Activated naive CD8-positive, alpha-beta T cell treated with anti-CD3 and anti-CD28 coated beads for 36 hours (primary cell): ENCODE measurements at regions not wholly inside any gene's neighbourhood (a gene's known extent, or its start where the extent isn't known, plus 50 kb on each side); places are given as distances from the start of the nearest gene placed in this dataset.
"Not testable (repeated sequence)": the region's sequence is repeated elsewhere in the genome, so short reads cannot be mapped to it uniquely, and the experiment has no call there.

Experiments used
- DNase-seq: peaks from one replicate; pipeline ENCODE4 v3.0.0; 2021
- H3K27ac Mint-ChIP-seq: one replicate; pipeline ENCODE4 v1.8.0; 2022; ENCODE audit warnings: mild to moderate bottlenecking, moderate library complexity, mixed read lengths
- H3K27me3 Mint-ChIP-seq: one replicate; pipeline ENCODE4 v1.8.0; 2022; ENCODE audit warnings: mild to moderate bottlenecking, mixed read lengths
- H3K36me3 Mint-ChIP-seq: one replicate; pipeline ENCODE4 v1.8.0; 2021; ENCODE audit warnings: mild to moderate bottlenecking, mixed read lengths
- H3K4me1 Mint-ChIP-seq: one replicate; pipeline ENCODE4 v1.8.0; 2021; ENCODE audit warnings: mixed read lengths
- H3K4me3 Mint-ChIP-seq: one replicate; pipeline ENCODE4 v1.8.0; 2022; ENCODE audit warnings: mild to moderate bottlenecking, moderate library complexity, mixed read lengths
- H3K9me3 Mint-ChIP-seq: one replicate; pipeline ENCODE4 v1.8.0; 2022; ENCODE audit warnings: mixed read lengths

DNA sequence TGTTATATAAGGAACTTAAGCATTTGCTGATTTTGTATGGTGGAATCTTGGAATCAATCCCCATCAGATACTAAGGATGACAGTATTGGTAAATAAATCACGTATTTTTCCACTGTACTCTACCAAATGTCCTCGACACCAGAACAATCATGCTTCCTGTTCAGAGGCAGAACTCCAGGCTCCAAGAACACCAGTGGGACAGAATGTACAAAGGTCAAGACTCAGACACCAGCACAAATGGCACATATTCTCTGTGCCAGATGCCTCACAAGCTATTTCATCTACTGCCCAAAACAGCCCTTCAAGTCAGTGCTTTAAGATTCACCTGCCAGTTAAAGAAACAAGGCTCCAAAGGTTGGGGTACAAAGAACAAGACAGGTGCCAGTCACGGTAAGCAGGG is 420.5 kb downstream of the STK39 start:
- Mint-ChIP-seq H3K27me3 (peaks cover 7% of the 10 kb centered on the region), H3K27ac (no peak overlapping the region), H3K4me3 (no peak overlapping the region), H3K4me1 (no peaks in the 10 kb centered on the region), H3K9me3 (no peaks in the 10 kb centered on the region), H3K36me3 (no peaks in the 10 kb centered on the region)
- DNase-seq, result no peak

DNA sequence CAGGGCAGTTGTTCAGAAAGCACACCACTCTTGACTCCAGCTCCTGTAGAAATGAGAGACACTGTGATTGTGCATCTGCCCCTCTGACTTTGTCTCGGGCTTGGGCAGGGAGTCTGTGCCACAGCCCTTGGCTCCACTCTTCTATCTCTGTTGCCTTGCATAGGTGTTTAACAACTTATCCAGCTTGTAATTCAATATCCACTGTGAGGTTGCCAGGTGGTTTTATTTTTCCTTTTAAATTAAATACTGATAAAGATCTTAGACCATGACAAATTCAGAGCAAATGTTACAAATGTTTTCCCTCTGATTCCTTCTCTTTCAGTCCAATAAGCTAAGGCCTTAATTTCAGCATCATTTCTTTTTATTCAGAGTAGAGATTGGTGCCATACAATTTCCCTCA is 421.7 kb downstream of the STK39 start:
- no peaks in the 10 kb centered on the region for H3K36me3 Mint-ChIP-seq

DNA sequence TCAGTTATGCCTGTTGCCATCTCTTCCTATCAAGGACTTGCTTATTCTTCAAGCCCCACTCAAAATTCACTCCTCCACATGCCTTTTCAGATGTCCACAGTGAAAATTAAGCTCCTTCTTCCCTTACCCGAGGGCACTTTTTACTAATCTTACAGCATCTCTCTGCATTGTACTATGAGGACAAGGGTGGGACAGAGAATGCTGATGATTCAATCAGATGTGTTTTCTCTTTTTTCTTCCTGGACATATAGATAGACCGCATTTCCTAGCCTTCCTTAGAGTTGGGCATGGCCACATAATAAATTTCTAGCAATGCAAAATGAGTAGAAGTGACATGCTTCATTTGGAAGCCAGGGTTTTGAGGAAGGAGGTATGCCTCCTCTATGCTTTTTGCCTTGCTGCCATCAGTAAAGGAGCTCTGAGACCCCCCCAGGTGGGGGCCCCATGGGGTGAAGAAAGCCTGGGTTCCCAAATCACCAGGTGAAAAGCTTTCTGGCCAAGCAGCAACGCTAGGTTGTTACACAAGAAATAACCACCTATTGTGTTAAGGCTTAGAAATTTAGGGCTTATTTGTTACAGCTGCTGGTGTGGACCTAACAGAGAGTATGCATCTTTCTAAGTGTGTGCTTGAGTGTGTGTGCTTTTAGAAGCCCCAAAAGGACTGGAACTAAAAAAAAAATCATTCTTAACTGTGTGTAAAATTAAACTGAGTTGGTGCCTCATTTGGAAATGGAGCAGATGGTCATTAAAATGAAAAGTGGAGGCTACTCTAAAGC is 424.5 kb downstream of the STK39 start:
- Mint-ChIP-seq H3K4me1 (no peaks in the 10 kb centered on the region), H3K4me3 (no peak overlapping the region), H3K9me3 (no peaks in the 10 kb centered on the region), H3K36me3 (no peaks in the 10 kb centered on the region), H3K27ac (no peak overlapping the region), H3K27me3 (peaks cover 3% of the 10 kb centered on the region)
- DNase-seq, result no peak

More for the DNA sequence above, 421.7 kb downstream of the STK39 start:
- Mint-ChIP-seq H3K4me3 (no peak overlapping the region), H3K27ac (no peak overlapping the region), H3K27me3 (peaks cover 7% of the 10 kb centered on the region), H3K9me3 (no peaks in the 10 kb centered on the region), H3K4me1 (no peaks in the 10 kb centered on the region)
- DNase-seq, result no peak

DNA sequence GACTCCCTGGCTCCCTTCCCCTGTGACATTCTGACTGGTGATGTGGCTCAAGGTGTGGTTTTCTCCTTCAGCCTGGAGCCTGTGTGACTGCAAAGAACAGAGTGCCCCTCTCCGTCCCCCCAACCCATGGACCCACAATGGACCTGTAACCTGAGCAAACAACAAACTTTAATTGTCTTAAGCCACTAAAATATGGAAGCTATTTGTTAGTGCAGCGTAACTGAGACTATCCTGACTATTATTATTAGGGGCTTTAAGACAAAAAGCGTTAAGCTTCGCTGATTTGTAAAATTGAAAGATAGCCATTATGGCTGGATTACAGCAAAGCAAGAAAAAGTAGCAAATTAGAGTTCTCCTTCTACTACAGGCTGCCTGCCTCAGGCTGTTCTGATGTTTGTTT is 426.9 kb downstream of the STK39 start:
- Mint-ChIP-seq H3K27ac (no peak overlapping the region), H3K27me3 (peaks cover 3% of the 10 kb centered on the region), H3K4me1 (no peaks in the 10 kb centered on the region), H3K9me3 (no peaks in the 10 kb centered on the region), H3K4me3 (no peak overlapping the region), H3K36me3 (no peaks in the 10 kb centered on the region)
- DNase-seq, result no peak

DNA sequence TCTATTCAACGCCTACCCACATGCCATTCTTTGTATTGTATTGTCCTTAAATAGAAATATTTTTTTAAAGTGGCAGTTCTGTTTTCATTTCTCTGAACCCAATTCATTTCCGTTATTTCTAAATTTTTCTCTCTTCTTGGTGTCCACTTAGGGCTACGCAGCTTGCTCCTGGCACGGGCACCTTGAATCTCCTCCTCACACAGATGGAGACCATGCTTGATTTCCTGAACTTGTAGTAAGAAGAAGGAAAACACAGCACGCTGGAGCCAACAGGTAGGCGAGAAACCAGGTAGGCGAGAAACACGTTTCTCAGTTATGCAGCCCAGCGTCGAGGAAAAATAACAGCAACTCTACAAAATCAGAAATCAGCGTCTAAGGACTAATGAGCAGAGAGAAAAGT is 428.9 kb downstream of the STK39 start:
- no peaks in the 10 kb centered on the region for H3K27me3 Mint-ChIP-seq
- H3K9me3 Mint-ChIP-seq, result no peaks in the 10 kb centered on the region
- H3K4me3 Mint-ChIP-seq, result no peak overlapping the region
- no peaks in the 10 kb centered on the region for H3K4me1 Mint-ChIP-seq
- no peak overlapping the region for H3K27ac Mint-ChIP-seq
- no peak for DNase-seq
- no peaks in the 10 kb centered on the region for H3K36me3 Mint-ChIP-seq

DNA sequence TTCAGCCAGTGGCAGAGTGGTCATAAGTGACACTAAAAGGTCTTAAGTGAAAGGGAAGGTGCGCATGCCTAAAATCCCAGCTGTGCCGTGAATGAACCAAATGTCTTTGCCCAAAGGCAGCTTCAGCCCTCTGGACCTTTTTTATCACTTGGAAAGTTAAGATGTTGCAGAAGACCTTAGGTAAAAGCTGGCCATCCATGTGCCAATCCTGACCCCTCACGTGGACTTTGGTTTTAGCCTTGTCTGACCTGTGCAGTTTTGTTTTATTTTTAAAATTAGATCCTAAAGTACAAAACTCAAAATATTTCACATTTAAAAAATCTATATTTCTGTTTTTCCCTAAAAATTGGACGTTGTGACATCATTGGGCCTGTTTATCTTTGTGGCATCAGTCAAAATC is 429.5 kb downstream of the STK39 start:
- no peak overlapping the region for H3K27ac Mint-ChIP-seq
- H3K36me3 Mint-ChIP-seq, result no peaks in the 10 kb centered on the region
- no peaks in the 10 kb centered on the region for H3K27me3 Mint-ChIP-seq
- no peak overlapping the region for H3K4me3 Mint-ChIP-seq
- no peaks in the 10 kb centered on the region for H3K4me1 Mint-ChIP-seq
- H3K9me3 Mint-ChIP-seq, result no peaks in the 10 kb centered on the region
- no peak for DNase-seq

DNA sequence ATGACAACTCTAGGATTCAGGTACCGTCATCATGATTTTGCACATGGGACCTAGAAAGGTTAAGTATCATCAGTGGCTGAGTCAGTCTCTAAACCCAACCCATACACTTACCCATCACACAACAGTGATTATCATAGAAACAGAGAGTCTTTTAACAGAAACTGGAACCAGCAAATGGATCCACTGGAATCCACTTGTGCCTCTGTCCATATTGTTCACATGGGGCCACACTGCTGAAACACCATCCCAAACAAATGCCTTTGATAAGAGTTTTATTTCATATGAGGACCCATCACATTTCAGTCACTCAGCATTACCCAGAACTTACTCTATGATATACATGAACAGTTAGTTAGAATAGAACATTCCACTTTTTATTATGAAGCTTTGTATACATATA is 430.0 kb downstream of the STK39 start:
- no peak for DNase-seq
- Mint-ChIP-seq H3K4me1 (no peaks in the 10 kb centered on the region), H3K9me3 (no peaks in the 10 kb centered on the region), H3K27ac (no peak overlapping the region), H3K27me3 (no peaks in the 10 kb centered on the region), H3K36me3 (no peaks in the 10 kb centered on the region), H3K4me3 (no peak overlapping the region)

DNA sequence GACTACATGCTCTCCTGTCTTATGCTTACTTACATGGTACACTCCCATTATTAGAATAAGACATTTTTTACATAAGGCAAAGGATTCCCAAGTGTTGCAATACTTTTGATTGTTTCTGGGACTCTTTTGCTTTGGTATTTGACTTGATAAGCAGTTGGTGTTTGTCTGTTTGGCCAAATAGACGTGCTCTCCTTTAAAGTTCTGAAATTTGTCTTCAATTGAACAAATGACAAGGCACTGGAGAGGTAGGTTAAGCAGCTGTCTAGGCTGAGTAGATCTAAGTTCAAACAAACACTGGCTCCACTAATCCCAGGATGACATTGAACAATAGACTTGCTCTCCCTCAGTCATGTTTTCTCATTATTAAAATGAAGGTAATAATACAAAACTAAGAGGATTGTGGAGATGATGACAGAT is 430.5 kb downstream of the STK39 start:
- Mint-ChIP-seq H3K9me3 (no peaks in the 10 kb centered on the region), H3K27ac (no peak overlapping the region), H3K4me1 (no peaks in the 10 kb centered on the region), H3K27me3 (no peaks in the 10 kb centered on the region), H3K36me3 (no peaks in the 10 kb centered on the region), H3K4me3 (no peak overlapping the region)
- no peak for DNase-seq

DNA sequence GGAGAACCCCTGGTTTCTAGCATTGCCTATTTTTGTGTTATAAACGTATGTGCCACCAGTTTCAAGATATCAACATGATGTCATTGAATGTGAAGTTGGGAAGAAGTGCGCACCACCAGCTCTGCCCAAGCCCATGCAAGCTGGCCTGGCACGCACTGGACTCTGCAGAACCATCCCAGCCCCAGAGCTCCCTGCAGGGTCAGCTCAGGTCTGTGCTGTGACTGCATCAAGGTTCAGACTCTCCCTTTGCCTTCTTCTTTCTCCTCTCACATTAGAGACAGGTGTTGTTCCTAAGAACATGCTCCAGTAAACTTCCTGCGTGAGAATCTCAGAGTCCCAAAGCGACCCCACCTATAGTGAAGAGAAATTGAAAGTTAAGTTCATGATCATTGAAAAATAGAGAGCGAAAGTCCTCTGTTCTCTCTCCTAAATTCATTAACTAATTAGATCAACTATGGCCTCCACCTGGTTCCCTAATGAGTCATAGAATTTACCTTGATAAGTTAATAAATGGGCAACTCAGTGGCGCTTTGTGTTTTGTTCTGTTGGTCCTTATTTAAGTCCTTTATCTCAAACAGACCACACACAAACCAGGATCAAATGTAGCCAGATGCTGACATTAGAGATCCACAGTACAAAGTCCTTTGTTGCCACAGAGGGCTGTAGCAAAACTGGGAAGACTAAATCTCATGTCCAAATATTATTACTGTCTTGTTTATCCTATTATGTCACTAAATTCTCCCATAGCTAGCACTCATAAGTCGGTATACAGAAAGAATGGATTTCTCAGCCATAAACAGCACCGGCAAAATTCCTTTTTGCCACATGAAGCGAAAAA is 432.3 kb downstream of the STK39 start:
- no peak overlapping the region for H3K4me3 Mint-ChIP-seq
- H3K36me3 Mint-ChIP-seq, result no peaks in the 10 kb centered on the region
- H3K27me3 Mint-ChIP-seq, result no peaks in the 10 kb centered on the region
- no peaks in the 10 kb centered on the region for H3K4me1 Mint-ChIP-seq
- DNase-seq, result no peak
- H3K9me3 Mint-ChIP-seq, result peaks cover 2% of the 10 kb centered on the region
- no peak overlapping the region for H3K27ac Mint-ChIP-seq

DNA sequence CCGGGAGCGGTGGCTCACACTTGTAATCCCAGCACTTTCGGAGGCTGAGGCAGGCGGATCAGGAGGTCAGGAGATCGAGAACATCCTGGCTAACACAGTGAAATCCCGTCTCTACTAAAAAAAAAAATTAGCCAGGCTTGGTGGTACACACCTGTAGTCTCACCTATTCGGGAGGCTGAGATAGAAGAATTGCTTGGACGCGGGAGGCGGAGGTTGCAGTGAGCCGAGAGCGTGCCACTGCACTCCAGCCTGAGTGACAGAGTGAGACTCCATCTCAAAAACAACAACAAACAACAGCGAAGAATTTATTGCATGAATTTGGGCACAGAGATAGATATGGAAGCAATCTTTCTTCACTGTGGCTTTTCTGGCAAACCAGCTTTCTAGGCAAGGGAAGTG is 432.9 kb downstream of the STK39 start:
- not testable (repeated sequence) for H3K4me3 Mint-ChIP-seq, H3K27ac Mint-ChIP-seq, H3K9me3 Mint-ChIP-seq, H3K4me1 Mint-ChIP-seq, H3K36me3 Mint-ChIP-seq, DNase-seq, H3K27me3 Mint-ChIP-seq

DNA sequence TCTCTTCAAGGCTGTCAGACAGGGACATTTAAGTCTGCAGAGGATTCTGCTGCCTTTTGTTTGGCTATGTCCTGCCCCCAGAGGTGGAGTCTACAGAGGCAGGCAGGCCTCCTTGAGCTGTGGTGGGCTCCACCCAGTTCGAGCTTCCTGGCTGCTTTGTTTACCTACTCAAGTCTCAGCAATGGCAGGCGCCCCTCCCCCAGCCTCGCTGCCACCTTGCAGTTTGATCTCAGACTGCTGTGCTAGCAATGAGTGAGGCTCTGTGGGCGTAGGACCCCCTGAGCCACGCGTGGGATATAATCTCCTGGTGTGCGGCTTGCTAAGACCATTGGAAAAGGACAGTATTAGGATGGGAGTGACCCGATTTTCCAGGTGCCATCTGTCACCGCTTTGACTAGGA is 437.6 kb downstream of the STK39 start:
- DNase-seq, H3K4me3 Mint-ChIP-seq, H3K9me3 Mint-ChIP-seq, H3K36me3 Mint-ChIP-seq, H3K4me1 Mint-ChIP-seq, H3K27me3 Mint-ChIP-seq, H3K27ac Mint-ChIP-seq: not testable (repeated sequence)

DNA sequence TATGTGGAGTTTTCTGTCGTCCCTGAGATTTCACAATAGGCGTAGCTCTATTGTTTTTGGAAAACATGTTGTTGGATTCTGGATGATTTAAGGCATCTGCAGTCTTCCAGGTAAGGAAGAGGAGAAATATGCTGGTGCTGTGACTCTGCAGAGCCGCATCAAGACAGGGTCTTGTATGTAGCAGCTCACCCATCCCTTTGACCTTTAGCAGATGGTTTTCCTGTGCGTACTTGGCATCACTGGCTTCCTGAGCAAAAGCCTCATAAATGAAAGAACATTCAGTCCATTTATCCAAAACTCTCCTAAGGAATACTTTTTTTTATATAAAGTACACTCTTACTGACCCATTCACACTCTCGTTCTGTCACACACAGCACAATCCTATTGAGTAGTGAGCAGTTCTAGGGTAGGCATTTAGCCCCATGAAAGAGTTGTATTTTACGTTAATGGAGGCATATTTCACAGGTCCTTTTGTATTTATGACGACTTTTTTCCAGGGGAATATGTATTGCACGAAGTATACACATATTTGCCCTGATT is 443.9 kb downstream of the STK39 start:
- no peak overlapping the region for H3K27ac Mint-ChIP-seq
- no peaks in the 10 kb centered on the region for H3K36me3 Mint-ChIP-seq
- H3K4me3 Mint-ChIP-seq, result no peak overlapping the region
- H3K4me1 Mint-ChIP-seq, result no peaks in the 10 kb centered on the region
- no peak for DNase-seq
- no peaks in the 10 kb centered on the region for H3K27me3 Mint-ChIP-seq
- peaks cover 2% of the 10 kb centered on the region for H3K9me3 Mint-ChIP-seq

DNA sequence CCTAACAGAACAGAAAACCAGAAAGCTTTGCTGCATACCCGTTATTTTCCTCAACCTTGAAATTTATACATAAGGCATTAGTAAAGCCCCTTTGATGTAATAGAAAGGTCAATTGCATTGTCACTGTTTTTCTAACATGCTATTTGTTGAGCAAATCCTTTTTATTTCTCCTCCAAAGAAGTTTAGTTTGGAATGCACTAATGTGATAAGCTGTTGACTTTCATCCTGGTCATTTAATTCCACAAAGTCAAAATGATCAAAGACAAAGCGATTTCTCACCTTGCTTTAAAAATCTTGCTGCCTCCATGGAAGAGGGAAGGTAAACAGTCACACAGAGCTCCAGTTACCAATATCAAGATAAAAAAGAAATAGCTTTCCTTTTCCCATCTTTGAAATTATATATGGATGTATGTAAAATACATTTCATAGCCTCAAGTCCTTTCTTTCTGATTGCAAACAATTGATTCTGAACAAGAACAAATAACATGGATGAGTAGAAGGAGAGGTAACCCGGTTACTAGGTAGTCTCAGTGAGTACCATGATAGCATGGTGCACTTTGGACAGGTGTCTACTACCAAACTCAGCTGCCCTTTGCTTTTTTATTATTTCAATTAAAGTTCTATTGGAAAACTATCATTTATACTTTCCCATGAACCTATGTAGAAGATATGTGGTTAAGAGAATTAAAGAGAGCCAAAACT is 452.7 kb downstream of the STK39 start:
- no peak for DNase-seq
- Mint-ChIP-seq H3K4me1 (no peaks in the 10 kb centered on the region), H3K4me3 (no peak overlapping the region), H3K27me3 (no peaks in the 10 kb centered on the region), H3K27ac (no peak overlapping the region), H3K9me3 (peaks cover 3% of the 10 kb centered on the region), H3K36me3 (no peaks in the 10 kb centered on the region)

DNA sequence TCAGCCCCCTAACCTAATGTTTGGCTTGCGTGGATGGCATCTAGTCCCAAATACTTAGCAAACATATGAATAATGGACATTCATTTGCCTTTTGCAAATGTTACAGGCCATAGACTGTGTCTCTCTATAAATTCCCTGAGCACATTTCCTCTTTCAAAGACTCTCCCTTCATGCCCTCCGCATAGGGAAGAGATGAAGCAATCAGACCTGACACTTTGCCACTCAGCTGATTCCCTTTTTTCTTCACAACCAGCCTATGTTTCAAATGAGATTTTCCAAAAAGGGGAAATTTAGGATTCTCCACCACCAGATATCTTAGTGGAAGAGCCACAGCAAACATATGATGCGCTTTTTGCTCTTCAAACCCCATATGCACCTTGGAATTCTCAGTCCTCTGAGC is 453.7 kb downstream of the STK39 start:
- Mint-ChIP-seq H3K36me3 (no peaks in the 10 kb centered on the region), H3K9me3 (peaks cover 3% of the 10 kb centered on the region), H3K4me1 (no peaks in the 10 kb centered on the region), H3K27ac (no peak overlapping the region), H3K4me3 (no peak overlapping the region), H3K27me3 (no peaks in the 10 kb centered on the region)
- no peak for DNase-seq

DNA sequence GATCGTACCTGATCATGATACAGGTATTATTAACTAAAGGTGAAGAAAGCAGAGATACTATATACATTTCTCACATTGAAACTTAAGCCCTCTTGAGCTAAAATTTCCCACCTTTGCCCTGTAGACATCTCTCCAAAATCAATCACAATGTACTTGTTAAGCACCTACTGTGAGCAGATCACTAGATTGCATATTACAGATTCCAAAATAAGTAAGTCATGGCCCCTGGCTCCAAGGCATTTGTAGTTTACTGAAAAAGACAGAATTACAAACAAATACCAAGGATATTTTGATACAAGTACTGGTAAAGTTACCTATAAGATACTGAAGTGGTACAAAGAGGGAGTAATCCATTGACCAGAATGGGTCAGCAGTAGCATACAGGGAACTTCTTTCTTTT is 455.3 kb downstream of the STK39 start:
- no peaks in the 10 kb centered on the region for H3K27me3 Mint-ChIP-seq
- no peak for DNase-seq
- no peak overlapping the region for H3K4me3 Mint-ChIP-seq
- H3K4me1 Mint-ChIP-seq, result no peaks in the 10 kb centered on the region
- H3K27ac Mint-ChIP-seq, result no peak overlapping the region
- no peaks in the 10 kb centered on the region for H3K36me3 Mint-ChIP-seq
- no peaks in the 10 kb centered on the region for H3K9me3 Mint-ChIP-seq
